ENCODE measurements at regions not wholly inside any gene's neighbourhood (a gene's known extent, or its start where the extent isn't known, plus 50 kb on each side); places are given as distances from the start of the nearest gene placed in this dataset.

DNA sequence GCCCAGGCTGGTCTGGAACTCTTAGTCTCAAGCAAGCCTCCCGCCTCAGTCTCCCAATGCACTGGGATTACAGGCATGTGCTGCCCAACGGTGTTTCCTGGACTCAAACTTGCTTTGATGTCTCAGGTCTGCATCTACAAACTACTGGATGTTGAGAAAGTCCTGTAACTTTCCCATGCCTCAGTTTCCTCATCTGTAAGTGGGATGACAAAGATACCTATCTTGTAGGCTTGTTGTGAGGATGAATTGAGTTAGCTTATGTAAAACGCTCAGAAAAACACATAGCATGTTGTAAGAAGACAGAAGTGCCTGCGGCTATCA is 63.6 kb upstream of the NUDT4 start:
- TF ChIP-seq, protein P1, sequence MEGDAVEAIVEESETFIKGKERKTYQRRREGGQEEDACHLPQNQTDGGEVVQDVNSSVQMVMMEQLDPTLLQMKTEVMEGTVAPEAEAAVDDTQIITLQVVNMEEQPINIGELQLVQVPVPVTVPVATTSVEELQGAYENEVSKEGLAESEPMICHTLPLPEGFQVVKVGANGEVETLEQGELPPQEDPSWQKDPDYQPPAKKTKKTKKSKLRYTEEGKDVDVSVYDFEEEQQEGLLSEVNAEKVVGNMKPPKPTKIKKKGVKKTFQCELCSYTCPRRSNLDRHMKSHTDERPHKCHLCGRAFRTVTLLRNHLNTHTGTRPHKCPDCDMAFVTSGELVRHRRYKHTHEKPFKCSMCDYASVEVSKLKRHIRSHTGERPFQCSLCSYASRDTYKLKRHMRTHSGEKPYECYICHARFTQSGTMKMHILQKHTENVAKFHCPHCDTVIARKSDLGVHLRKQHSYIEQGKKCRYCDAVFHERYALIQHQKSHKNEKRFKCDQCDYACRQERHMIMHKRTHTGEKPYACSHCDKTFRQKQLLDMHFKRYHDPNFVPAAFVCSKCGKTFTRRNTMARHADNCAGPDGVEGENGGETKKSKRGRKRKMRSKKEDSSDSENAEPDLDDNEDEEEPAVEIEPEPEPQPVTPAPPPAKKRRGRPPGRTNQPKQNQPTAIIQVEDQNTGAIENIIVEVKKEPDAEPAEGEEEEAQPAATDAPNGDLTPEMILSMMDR (IDR thresholded peaks at IDR 0.05; ENCODE audit: low read depth, low read length, poor library complexity, severe bottlenecking): no peak
- no peak for TF ChIP-seq EZH2phosphoT487 (IDR thresholded peaks at IDR 0.05; ENCODE audit: borderline replicate concordance, low read length)

All from DOHH2 (cell line).